Thyroid gland (tissue), 4 donors: ENCODE measurements at regions not wholly inside any gene's neighbourhood (a gene's known extent, or its start where the extent isn't known, plus 50 kb on each side); places are given as distances from the start of the nearest gene placed in this dataset.
"Not testable (repeated sequence)": the region's sequence is repeated elsewhere in the genome, so short reads cannot be mapped to it uniquely, and the experiment has no call there.

ENCODE experiments used
- CTCF ChIP-seq, 6 experiments: fragments of 200-600 bp in 3 of 6; fragments of 450-650 bp in 3 of 6; sonication (generic) in 3 of 6; IDR thresholded peaks; one replicate each; pipeline ENCODE4 v1.5.1; 2016 to 2019; ENCODE audit warnings: antibody characterized with exemption in 6 of 6, mild to moderate bottlenecking in 2 of 6, inconsistent platforms in 1 of 6, moderate library complexity in 1 of 6
- POLR2A ChIP-seq, 2 donors: fragments of 450-650 bp; IDR thresholded peaks; one replicate each; pipeline ENCODE4 v1.6.1; 2017; ENCODE audit warnings: antibody characterized with exemption in 2 of 2, mild to moderate bottlenecking in 2 of 2, moderate library complexity in 1 of 2

- not testable (repeated sequence) for TF ChIP-seq CTCF, POLR2A (IDR thresholded peaks at IDR 0.05)
Observed at GRCh38 chrX:128783139-128783538, 730.9 kb upstream of the ACTRT1 start.
